CD4-positive, alpha-beta T cell treated with Interferon alpha-2 for 1 hour (primary cell): ENCODE measurements at regions not wholly inside any gene's neighbourhood (a gene's known extent, or its start where the extent isn't known, plus 50 kb on each side); places are given as distances from the start of the nearest gene placed in this dataset.

Experiments used
- DNase-seq, 2 donors: peaks; one replicate each; pipeline ENCODE4 v3.0.0-alpha.2; 2020 to 2022

GRCh38 chr22:27019827-27020226 lies 362.4 kb downstream of the MIAT start:
- DNase-seq = no peak

- no peak for DNase-seq
These were observed 365.0 kb downstream of the MIAT start for GRCh38 chr22:27022274-27022895.

- no peak for DNase-seq
These were observed 365.5 kb downstream of the MIAT start for GRCh38 chr22:27022896-27023361.

- no peak for DNase-seq
These were observed 366.2 kb downstream of the MIAT start for GRCh38 chr22:27023591-27023990.

- no peak for DNase-seq
These were observed 367.6 kb downstream of the MIAT start for GRCh38 chr22:27024982-27025381.

- no peak for DNase-seq
These were observed 370.7 kb downstream of the MIAT start for GRCh38 chr22:27028093-27028492.

- DNase-seq = no peak
These were observed 372.3 kb downstream of the MIAT start for GRCh38 chr22:27029584-27030130.

- no peak for DNase-seq
These were observed 374.8 kb downstream of the MIAT start for GRCh38 chr22:27032091-27032761.

- no peak for DNase-seq
These were observed 384.4 kb downstream of the MIAT start for GRCh38 chr22:27041745-27042310.

- no peak for DNase-seq
These were observed 385.9 kb downstream of the MIAT start for GRCh38 chr22:27043262-27043661.

- DNase-seq = no peak
These were observed 387.9 kb downstream of the MIAT start for GRCh38 chr22:27045103-27045947.

GRCh38 chr22:27046086-27046485 lies 388.7 kb downstream of the MIAT start:
- no peak for DNase-seq

GRCh38 chr22:27046603-27047002 lies 389.2 kb downstream of the MIAT start:
- DNase-seq = no peak

GRCh38 chr22:27050771-27051170 lies 393.4 kb downstream of the MIAT start:
- DNase-seq = no peak

- no peak for DNase-seq
These were observed 394.0 kb downstream of the MIAT start for GRCh38 chr22:27051407-27051806.

GRCh38 chr22:27057717-27058116 lies 400.3 kb downstream of the MIAT start:
- no peak for DNase-seq

- DNase-seq = no peak
These were observed 402.8 kb downstream of the MIAT start for GRCh38 chr22:27060190-27060589.

GRCh38 chr22:27062910-27063309 lies 405.5 kb downstream of the MIAT start:
- no peak for DNase-seq

- DNase-seq = no peak
These were observed 406.0 kb downstream of the MIAT start for GRCh38 chr22:27063406-27063805.

- no peak for DNase-seq
These were observed 406.5 kb downstream of the MIAT start for GRCh38 chr22:27063841-27064240.

GRCh38 chr22:27064386-27064785 lies 407.0 kb downstream of the MIAT start:
- no peak for DNase-seq

GRCh38 chr22:27065279-27065678 lies 407.9 kb downstream of the MIAT start:
- DNase-seq = no peak

GRCh38 chr22:27066856-27067255 lies 409.5 kb downstream of the MIAT start:
- DNase-seq = no peak
